AG20443 (cell line): ENCODE measurements at regions not wholly inside any gene's neighbourhood (a gene's known extent, or its start where the extent isn't known, plus 50 kb on each side); places are given as distances from the start of the nearest gene placed in this dataset.

Source experiments
- DNase-seq: peaks from one replicate; pipeline ENCODE4 v3.0.0; 2012; ENCODE audit warnings: low spot score, mixed read lengths

DNA sequence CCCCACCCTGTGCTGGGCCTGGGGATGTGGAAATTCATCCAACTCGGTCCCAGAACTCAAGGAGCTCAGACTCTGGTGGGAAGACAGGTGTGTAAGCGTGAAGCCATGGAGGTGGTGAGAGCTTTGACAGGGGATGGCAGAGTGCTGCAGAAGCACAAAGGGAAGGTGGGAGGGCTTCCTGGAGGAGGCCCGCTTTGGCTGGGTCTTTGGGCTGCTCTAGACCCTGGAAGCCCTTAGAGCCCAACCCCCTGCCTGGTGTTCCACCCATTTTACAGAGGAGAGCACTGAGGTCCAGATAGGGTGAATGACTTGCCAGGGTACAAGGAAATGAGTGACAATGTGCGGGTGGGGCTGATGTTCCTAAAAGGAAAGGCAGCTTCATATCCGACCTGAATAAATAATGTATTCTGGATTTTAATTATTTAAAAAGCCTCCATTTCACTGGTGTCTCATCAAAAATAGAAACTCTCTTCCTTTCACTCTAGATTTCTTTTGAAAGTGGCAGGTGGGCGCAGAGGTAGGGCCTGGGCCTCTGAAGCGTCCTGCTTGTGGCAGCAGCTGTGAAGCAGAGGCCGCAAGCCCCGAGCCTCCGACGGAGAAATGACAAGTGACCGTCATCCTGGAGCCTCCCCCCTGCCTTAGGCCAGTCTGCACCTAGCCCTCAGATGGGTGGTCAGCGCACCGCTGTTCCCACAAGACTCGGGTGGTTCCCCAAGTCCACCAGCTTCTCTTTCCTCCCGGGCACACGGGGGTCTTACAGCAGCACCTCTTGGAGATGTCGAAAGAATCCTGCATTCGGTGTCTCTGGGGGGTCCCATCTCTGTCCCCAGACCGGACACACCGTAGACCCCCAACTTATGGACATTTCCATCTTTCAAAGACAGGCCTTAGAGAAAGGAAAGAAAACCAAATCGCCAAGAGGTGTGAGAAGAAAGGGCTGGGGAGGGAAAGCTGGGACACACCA, 71.0 kb upstream of the TAF1B start:
- DNase-seq: no peak

DNA sequence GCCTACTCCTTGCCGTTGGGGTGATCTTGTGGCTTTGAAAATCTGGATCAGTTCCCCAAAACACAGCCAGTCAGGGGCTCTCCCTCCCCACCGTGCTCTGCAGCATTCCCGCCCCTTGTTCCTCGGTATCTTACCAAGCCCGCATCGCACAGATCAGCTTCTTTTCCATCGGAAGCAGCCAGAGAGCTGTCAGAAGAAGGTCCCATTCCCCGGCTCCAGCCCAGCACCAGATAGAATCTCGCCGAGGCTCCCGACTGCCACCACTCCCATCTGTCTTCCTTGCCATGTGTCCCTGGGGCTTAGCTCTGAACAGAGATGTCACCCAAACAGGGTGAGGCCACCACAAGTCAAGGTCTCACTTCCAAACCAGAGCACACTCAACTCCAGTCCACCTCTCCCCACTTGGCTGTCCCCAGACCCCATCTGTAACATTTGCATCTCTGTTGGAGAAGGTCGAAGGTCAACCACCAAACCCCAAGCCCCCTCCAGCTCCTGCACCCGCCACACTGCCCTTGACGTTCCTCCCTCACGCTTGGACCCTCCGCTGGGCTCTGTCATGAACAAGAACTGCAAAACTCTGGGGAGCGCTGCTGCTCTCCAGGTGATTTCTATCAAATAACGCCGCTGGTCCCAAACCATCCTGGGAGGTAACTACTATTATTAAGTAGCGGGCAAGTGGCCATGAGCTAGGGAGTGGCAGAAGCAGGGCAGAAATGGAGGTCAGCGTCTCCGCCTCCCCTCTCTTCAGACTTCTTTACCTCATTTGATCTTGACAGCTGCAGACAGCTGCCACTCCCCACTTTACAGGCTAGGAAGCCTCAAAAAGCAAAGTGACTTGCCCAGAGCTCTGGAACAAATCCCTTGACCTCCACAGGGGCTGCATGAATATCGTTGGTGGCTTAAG, 70.0 kb upstream of the TAF1B start:
- DNase-seq: no peak

DNA sequence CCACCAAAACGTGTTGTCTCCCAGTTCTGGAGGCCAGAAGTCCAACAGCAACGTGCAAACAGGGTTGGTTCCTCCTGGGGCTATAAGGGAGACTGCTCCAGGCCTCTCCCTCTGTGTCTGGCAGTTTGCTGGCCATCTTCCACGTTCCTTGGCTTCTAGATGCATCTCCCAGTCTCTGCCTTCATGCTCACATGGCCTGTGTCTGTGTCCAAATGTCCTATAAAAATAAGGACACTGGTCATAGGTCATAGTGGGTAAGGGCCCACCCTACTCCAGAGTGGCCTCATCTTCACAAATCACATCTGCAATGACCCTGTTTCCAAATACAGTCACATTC, 69.4 kb upstream of the TAF1B start:
- DNase-seq: no peak

DNA sequence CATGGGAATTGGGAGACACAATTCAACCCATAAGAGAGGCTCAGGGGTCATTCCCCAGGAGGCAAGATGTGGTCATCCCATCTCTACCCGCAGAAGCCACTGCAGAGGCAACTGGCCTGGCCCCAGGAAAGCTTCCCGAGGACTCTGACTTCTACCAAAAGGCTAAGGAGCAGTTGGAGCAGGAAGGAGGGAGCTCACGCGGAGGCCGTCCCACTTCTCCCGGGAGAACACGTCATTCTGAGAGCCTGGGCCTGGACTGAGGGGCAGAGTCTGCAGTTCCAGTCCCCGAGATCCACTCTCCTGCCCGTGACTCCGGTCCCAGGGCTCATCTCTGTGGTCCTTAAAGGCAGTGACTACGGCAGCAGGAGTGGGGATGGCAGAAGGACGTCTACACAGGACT, 69.0 kb upstream of the TAF1B start:
- no peak for DNase-seq

DNA sequence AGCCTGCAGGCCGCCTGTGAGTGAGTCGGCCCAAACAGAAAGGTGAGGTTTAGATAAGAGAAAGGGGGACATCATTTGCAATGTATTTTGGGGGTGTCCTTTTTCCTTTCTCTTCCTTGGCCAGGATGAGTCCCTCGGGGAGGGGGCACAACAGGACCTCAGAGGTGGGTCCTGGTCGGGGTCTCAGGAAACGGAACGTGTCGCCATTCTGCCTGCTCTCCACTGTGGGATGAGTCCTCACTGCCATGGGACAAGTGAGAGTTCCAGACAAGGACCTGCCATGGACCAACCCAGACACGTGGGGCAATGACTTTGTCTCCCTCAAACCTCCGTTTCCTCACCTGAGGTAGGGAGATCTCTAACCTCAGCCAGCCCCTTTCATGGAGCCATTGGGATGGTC, 67.9 kb upstream of the TAF1B start:
- no peak for DNase-seq

GRCh38 chr2:9775999-9776712, 67.1 kb upstream of the TAF1B start:
- DNase-seq: no peak

GRCh38 chr2:9777081-9777480, 66.2 kb upstream of the TAF1B start:
- DNase-seq: no peak

GRCh38 chr2:9778012-9778411, 65.3 kb upstream of the TAF1B start:
- no peak for DNase-seq

DNA sequence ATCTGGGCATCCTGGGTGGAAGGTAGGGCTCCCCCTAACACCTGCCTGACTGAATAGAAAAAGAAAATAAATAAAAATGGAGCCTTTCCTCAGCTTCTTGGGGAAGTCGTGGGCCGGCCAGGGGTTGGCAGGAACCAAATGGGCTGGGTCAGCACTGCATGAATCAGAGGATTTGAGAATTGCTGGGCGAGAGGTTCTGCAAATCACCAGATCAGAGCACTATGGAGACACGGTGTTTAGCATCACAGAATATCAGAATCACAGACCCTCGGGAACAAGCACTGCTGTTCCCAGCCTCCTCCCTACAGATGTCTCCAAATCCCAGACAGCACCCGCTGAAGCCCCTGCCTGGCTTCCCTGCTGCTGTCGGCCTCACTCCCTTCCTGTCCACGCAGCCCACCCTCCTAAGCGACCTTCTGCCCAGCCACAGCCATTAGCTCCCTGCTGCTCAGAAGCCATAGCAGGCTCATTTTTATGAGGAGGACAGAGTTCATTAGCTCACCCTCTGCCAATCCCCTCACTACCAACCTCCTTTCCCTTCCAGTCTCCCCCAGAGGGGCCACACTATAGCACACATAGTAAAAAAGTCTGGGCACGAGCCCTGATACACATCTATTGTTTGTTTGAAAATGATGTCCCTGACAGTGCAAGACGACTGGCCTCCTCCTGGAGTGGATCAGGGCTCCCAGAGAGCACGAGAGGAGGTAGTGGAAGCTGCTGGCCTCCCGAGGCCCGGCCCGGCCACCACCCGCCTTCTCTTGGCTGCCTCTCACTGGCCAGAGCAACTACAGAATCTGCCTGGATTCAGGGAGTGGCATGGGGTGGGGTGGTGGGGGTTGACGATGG, 64.6 kb upstream of the TAF1B start:
- DNase-seq: peak; percentile 60

- DNase-seq: no peak
Measured at GRCh38 chr2:9779596-9780264, 63.5 kb upstream of the TAF1B start.

GRCh38 chr2:9780368-9781130, 62.7 kb upstream of the TAF1B start:
- no peak for DNase-seq

DNA sequence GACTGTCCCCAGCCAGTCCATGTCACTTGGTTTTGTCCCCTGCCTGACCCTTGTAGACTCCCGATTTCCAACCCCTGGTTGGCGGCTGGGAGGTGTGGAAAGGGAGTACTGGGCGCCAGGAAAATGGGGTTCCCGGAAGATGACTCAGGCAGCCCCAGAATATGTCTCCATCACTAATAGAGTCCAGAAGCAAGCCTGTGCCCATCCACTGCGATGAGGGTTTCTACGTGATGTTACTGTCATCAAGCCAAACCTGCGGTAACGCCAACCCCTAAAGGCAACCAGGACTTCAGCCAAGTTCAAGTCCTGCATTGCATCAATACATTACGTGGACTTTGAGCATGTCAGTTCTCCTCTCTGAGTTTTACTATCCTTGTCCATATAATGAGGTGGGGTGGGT, 62.0 kb upstream of the TAF1B start:
- DNase-seq: no peak

GRCh38 chr2:9782197-9782719, 61.0 kb upstream of the TAF1B start:
- DNase-seq: no peak

- no peak for DNase-seq
Measured at GRCh38 chr2:9789371-9789770, 53.9 kb upstream of the TAF1B start.

- DNase-seq: no peak
Measured at GRCh38 chr2:9790702-9791225, 52.5 kb upstream of the TAF1B start.

GRCh38 chr2:9791711-9792110, 51.6 kb upstream of the TAF1B start:
- DNase-seq: no peak

DNA sequence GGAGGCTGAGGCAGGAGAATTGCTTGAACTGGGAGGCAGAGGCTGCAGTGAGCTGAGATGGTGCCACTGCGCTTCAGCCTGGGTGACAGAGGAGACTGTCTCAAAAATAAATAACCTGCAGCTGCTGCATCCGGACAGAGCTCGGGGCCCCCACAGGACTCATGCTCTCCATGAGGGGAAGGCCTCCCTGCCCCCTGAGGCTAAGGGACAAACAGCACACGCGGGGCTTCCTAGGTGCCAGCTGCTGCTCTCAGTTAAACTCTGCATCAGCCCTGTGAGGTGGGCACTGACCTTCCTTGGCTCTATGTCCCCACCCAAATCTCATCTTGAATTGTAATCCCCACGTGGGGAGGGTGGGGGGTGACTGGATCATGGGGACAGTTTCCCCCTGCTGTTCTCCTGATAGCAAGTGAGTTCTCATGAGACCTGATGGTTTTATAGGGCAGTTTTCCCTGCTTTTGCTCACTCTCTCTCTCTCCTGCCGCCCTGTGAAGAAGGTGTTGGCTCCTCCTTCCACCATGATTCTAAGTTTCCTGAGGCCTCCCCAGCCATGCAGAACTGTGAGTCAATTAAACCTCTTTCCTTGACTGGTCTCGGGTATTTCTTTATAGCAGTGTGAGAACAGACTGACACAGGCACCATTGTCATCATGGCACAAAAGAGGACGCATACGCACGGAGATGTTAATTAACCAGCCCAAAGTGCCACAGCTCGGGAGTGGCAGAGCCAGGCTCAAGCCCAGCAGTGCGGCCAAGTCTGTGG, 49.9 kb upstream of the TAF1B start:
- DNase-seq: no peak
